WTC11 (cell line): ENCODE measurements at regions not wholly inside any gene's neighbourhood (a gene's known extent, or its start where the extent isn't known, plus 50 kb on each side); places are given as distances from the start of the nearest gene placed in this dataset.

Source experiments
- ATAC-seq: fragments of 200-7000 bp; cut with Tn5 transposase; 2 replicates; pipeline ENCODE4 v1.10.0; 2021; ENCODE audit warnings: mild to moderate bottlenecking, moderate library complexity
- CTCF ChIA-PET: fragments of 300-600 bp; sonication (Branson Sonifier 250); formaldehyde crosslinking; loops from one replicate; lab custom pipeline; 2021; ENCODE audit warnings: antibody characterized with exemption; lab: Charles Lee
- POLR2A ChIA-PET: fragments of 350-600 bp; sonication (Branson Sonifier 250); formaldehyde crosslinking; loops from one replicate; lab custom pipeline; 2021; ENCODE audit warnings: antibody characterized with exemption; lab: Charles Lee
- DNase-seq: peaks from one replicate; pipeline ENCODE4 v3.0.0; 2021; ENCODE audit warnings: low spot score
- H3K27ac Mint-ChIP-seq: 2 replicates; pipeline ENCODE4 v1.8.0; 2021; ENCODE audit warnings: mixed read lengths
- H3K27me3 Mint-ChIP-seq: 2 replicates; pipeline ENCODE4 v1.8.0; 2021; ENCODE audit warnings: low read depth, mild to moderate bottlenecking, moderate library complexity, mixed read lengths
- H3K36me3 Mint-ChIP-seq: 2 replicates; pipeline ENCODE4 v1.8.0; 2021; ENCODE audit warnings: mixed read lengths
- H3K4me1 Mint-ChIP-seq: 2 replicates; pipeline ENCODE4 v1.8.0; 2022; ENCODE audit warnings: mixed read lengths
- H3K4me3 Mint-ChIP-seq: 2 replicates; pipeline ENCODE4 v1.8.0; 2021; ENCODE audit warnings: mild to moderate bottlenecking, moderate library complexity, mixed read lengths
- H3K9me3 Mint-ChIP-seq: 2 replicates; pipeline ENCODE4 v1.8.0; 2021; ENCODE audit warnings: mixed read lengths
- ATF1 ChIP-seq: sonication (generic); formaldehyde crosslinking; IDR thresholded peaks from 2 replicates; pipeline ENCODE4 v1.8.1; 2023; ENCODE audit warnings: mild to moderate bottlenecking, moderate library complexity, missing genetic modification reagents
- ELF4 ChIP-seq: sonication (generic); formaldehyde crosslinking; IDR thresholded peaks from 2 replicates; pipeline ENCODE4 v1.8.1; 2022; ENCODE audit warnings: low read depth, mild to moderate bottlenecking, moderate library complexity, missing genetic modification reagents
- NFATC4 ChIP-seq: fragments of 250-450 bp; sonication (Bioruptor Pico); IDR thresholded peaks from 2 replicates; pipeline ENCODE4 v1.9.0; 2021; ENCODE audit warnings: mild to moderate bottlenecking
- PRRX2 ChIP-seq: fragments of 250-450 bp; sonication (Bioruptor Pico); IDR thresholded peaks from 2 replicates; pipeline ENCODE4 v1.8.0; 2021; ENCODE audit warnings: mild to moderate bottlenecking
- RELA ChIP-seq: sonication (generic); formaldehyde crosslinking; IDR thresholded peaks from 2 replicates; pipeline ENCODE4 v1.8.1; 2022; ENCODE audit warnings: missing genetic modification reagents, mild to moderate bottlenecking, borderline replicate concordance
- SOX15 ChIP-seq: fragments of 250-450 bp; sonication (Bioruptor Pico); IDR thresholded peaks from 2 replicates; pipeline ENCODE4 v1.9.0; 2021; ENCODE audit warnings: mild to moderate bottlenecking
- TCF7 ChIP-seq: sonication (generic); formaldehyde crosslinking; IDR thresholded peaks from 2 replicates; pipeline ENCODE4 v1.8.0; 2022; ENCODE audit warnings: mild to moderate bottlenecking, low read depth, missing genetic modification reagents, moderate library complexity
- ZBTB21 ChIP-seq: sonication (generic); formaldehyde crosslinking; IDR thresholded peaks from 2 replicates; pipeline ENCODE4 v1.8.1; 2023; ENCODE audit warnings: mild to moderate bottlenecking, missing genetic modification reagents, borderline replicate concordance
- TF ChIP-seq, protein P1 (sequence below): fragments of 250-450 bp; sonication (Bioruptor Pico); IDR thresholded peaks from 2 replicates; pipeline ENCODE4 v1.9.0; 2021; ENCODE audit warnings: moderate library complexity, mild to moderate bottlenecking, inconsistent platforms, borderline replicate concordance
- TF ChIP-seq, protein P2 (sequence below): sonication (generic); formaldehyde crosslinking; IDR thresholded peaks from 2 replicates; pipeline ENCODE4 v1.8.0; 2022; ENCODE audit warnings: mild to moderate bottlenecking, missing genetic modification reagents
- TF ChIP-seq, protein P3 (sequence below): sonication (generic); formaldehyde crosslinking; IDR thresholded peaks from 2 replicates; pipeline ENCODE4 v1.8.0; 2023; ENCODE audit warnings: mild to moderate bottlenecking, missing genetic modification reagents
- TF ChIP-seq, protein P4 (sequence below): sonication (generic); formaldehyde crosslinking; IDR thresholded peaks from 2 replicates; pipeline ENCODE4 v1.8.0; 2023; ENCODE audit warnings: missing genetic modification reagents
- TF ChIP-seq, protein P5 (sequence below): fragments of 250-450 bp; sonication (Bioruptor Pico); conservative IDR thresholded peaks from 2 replicates; pipeline ENCODE4 v1.9.0; 2021; ENCODE audit warnings: mild to moderate bottlenecking
- TF ChIP-seq, protein P6 (sequence below): sonication (generic); formaldehyde crosslinking; IDR thresholded peaks from 2 replicates; pipeline ENCODE4 v1.8.0; 2022; ENCODE audit warnings: mild to moderate bottlenecking, missing genetic modification reagents
- TF ChIP-seq, protein P7 (sequence below): sonication (generic); formaldehyde crosslinking; IDR thresholded peaks from 2 replicates; pipeline ENCODE4 v1.8.0; 2022; ENCODE audit warnings: missing genetic modification reagents

DNA sequence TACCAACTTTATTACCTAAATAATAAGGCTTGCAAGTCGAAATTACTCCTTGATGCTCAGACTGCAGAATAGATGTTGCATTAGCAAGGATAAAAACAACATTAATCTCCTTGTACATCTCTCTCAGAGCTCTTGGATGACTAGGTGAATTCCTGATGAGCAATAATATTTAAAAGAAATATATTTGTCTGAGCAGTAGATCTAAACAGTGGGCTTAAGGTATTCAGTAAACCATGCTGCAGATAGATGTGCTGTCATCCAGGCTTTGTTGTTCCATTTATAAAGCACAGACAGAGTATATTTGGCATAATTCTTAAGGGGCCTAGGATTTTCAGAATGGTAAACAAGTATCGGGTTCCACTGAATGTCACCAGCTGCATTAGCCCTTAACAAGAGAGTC lies 257.1 kb downstream of the TUSC7 start:
- H3K27ac Mint-ChIP-seq, result no peak overlapping the region
- TF ChIP-seq SOX15 (CRISPR knock-in tag) (no peak), TCF7 (CRISPR knock-in tag) (no peak), NFATC4 (CRISPR knock-in tag) (no peak), ZBTB21 (CRISPR knock-in tag) (no peak), ELF4 (no peak)
- TF ChIP-seq, protein P1, sequence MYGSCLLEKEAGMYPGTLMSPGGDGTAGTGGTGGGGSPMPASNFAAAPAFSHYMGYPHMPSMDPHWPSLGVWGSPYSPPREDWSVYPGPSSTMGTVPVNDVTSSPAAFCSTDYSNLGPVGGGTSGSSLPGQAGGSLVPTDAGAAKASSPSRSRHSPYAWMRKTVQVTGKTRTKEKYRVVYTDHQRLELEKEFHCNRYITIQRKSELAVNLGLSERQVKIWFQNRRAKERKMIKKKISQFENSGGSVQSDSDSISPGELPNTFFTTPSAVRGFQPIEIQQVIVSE (CRISPR knock-in tag), result no peak
- TF ChIP-seq, protein P2, sequence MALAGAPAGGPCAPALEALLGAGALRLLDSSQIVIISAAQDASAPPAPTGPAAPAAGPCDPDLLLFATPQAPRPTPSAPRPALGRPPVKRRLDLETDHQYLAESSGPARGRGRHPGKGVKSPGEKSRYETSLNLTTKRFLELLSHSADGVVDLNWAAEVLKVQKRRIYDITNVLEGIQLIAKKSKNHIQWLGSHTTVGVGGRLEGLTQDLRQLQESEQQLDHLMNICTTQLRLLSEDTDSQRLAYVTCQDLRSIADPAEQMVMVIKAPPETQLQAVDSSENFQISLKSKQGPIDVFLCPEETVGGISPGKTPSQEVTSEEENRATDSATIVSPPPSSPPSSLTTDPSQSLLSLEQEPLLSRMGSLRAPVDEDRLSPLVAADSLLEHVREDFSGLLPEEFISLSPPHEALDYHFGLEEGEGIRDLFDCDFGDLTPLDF (CRISPR knock-in tag), result no peak
- TF ChIP-seq, protein P3, sequence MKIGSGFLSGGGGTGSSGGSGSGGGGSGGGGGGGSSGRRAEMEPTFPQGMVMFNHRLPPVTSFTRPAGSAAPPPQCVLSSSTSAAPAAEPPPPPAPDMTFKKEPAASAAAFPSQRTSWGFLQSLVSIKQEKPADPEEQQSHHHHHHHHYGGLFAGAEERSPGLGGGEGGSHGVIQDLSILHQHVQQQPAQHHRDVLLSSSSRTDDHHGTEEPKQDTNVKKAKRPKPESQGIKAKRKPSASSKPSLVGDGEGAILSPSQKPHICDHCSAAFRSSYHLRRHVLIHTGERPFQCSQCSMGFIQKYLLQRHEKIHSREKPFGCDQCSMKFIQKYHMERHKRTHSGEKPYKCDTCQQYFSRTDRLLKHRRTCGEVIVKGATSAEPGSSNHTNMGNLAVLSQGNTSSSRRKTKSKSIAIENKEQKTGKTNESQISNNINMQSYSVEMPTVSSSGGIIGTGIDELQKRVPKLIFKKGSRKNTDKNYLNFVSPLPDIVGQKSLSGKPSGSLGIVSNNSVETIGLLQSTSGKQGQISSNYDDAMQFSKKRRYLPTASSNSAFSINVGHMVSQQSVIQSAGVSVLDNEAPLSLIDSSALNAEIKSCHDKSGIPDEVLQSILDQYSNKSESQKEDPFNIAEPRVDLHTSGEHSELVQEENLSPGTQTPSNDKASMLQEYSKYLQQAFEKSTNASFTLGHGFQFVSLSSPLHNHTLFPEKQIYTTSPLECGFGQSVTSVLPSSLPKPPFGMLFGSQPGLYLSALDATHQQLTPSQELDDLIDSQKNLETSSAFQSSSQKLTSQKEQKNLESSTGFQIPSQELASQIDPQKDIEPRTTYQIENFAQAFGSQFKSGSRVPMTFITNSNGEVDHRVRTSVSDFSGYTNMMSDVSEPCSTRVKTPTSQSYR (CRISPR knock-in tag), result no peak
- TF ChIP-seq, protein P4, sequence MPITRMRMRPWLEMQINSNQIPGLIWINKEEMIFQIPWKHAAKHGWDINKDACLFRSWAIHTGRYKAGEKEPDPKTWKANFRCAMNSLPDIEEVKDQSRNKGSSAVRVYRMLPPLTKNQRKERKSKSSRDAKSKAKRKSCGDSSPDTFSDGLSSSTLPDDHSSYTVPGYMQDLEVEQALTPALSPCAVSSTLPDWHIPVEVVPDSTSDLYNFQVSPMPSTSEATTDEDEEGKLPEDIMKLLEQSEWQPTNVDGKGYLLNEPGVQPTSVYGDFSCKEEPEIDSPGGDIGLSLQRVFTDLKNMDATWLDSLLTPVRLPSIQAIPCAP (CRISPR knock-in tag), result no peak
- TF ChIP-seq, protein P5, sequence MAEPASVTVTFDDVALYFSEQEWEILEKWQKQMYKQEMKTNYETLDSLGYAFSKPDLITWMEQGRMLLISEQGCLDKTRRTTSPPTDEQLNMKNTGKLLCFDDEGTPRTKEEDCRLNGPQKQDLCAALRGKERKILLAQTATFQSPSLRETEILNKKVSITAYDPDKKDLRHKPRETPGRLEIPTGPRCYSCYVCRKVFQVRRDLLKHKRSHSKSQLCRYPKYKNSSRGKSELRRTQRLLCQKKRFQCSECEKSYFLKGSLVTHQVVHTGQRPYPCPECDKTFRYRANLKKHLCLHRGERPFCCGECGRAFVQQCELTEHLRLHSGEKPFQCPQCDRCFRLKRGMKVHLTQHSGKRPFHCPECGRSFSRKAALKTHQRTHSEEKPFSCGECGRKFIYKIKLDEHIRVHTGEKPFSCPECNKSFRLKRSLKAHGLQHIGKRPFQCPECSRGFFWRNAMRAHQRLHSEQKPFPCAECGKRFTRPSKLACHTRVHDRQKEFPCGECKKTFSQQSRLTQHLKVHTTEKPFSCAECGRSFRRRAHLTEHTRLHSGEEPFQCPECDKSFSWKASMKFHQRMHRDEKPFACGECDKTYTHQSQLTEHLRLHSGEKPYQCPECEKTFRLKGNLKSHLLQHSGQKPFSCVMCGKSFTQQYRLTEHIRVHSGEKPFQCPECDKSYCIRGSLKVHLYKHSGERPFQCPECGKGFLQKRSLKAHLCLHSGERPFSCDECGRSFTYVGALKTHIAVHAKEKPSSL (CRISPR knock-in tag), result no peak
- TF ChIP-seq, all 79 proteins: peak for 0
- Mint-ChIP-seq H3K36me3 (no peaks in the 10 kb centered on the region), H3K4me1 (no peaks in the 10 kb centered on the region), H3K4me3 (no peak overlapping the region), H3K9me3 (peaks cover 18% of the 10 kb centered on the region), H3K27me3 (no peaks in the 10 kb centered on the region)
- POLR2A ChIA-PET, result no interaction called here
- DNase-seq (no peak), ATAC-seq (no peak)
- CTCF ChIA-PET, result no interaction called here

DNA sequence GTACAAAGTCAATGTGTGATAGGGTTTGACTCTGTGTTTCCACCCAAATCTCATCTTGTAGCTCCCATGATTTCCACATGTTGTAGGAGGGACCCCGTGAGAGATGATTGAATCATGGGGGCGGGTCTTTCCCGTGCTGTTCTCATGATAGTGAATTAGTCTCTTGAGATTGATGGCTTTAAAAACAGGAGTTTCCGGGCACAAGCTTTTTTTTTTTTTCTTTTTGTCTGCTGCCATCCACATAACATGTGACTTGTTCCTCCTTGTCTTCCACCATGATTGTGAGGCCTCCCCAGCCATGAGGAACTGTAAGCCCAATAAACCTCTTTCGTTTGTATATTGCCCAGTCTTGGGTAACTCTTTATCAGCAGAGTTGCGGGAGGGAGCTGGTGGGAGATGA lies 259.6 kb downstream of the TUSC7 start:
- ATAC-seq (no peak), DNase-seq (no peak)
- no peak overlapping the region for H3K27ac Mint-ChIP-seq
- peaks cover 7% of the 10 kb centered on the region; the same call in 1 of the 2 replicates for H3K4me1 Mint-ChIP-seq
- POLR2A ChIA-PET, result no interaction called here
- H3K36me3 Mint-ChIP-seq, result no peaks in the 10 kb centered on the region
- TF ChIP-seq, protein P6, sequence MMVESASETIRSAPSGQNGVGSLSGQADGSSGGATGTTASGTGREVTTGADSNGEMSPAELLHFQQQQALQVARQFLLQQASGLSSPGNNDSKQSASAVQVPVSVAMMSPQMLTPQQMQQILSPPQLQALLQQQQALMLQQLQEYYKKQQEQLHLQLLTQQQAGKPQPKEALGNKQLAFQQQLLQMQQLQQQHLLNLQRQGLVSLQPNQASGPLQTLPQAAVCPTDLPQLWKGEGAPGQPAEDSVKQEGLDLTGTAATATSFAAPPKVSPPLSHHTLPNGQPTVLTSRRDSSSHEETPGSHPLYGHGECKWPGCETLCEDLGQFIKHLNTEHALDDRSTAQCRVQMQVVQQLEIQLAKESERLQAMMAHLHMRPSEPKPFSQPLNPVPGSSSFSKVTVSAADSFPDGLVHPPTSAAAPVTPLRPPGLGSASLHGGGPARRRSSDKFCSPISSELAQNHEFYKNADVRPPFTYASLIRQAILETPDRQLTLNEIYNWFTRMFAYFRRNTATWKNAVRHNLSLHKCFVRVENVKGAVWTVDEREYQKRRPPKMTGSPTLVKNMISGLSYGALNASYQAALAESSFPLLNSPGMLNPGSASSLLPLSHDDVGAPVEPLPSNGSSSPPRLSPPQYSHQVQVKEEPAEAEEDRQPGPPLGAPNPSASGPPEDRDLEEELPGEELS, result no peak
- TF ChIP-seq PRRX2 (CRISPR knock-in tag) (no peak), ATF1 (CRISPR knock-in tag) (no peak)
- no peaks in the 10 kb centered on the region for H3K27me3 Mint-ChIP-seq
- peaks cover 18% of the 10 kb centered on the region for H3K9me3 Mint-ChIP-seq
- no peak overlapping the region for H3K4me3 Mint-ChIP-seq
- CTCF ChIA-PET, result no interaction called here

DNA sequence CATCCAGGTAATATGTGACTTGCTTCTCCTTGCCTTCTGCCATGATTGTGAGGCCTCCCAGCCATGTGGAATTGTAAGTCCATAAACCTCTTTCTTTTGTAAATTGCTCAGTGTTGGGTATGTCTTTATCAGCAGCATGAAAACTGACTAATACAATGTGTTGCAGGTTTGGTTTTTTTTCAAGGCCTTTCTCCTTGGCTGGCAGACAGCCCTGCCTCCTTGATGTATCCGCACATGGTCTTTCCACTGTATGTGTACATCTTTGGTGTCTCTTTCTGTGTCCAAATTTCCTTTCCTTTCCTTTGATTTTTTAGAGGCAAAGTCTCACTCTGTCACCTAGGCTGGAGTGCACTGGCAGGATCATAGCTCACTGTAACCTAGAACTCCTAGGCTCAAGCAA lies 260.1 kb downstream of the TUSC7 start:
- Mint-ChIP-seq H3K27ac (no peak overlapping the region), H3K9me3 (peaks cover 18% of the 10 kb centered on the region), H3K36me3 (no peaks in the 10 kb centered on the region), H3K27me3 (no peaks in the 10 kb centered on the region), H3K4me1 (peaks cover 7% of the 10 kb centered on the region; the same call in 1 of the 2 replicates), H3K4me3 (no peak overlapping the region)
- ChIA-PET POLR2A (no interaction called here), CTCF (no interaction called here)
- DNase-seq, result no peak
- no peak for ATAC-seq
- TF ChIP-seq, protein P7, sequence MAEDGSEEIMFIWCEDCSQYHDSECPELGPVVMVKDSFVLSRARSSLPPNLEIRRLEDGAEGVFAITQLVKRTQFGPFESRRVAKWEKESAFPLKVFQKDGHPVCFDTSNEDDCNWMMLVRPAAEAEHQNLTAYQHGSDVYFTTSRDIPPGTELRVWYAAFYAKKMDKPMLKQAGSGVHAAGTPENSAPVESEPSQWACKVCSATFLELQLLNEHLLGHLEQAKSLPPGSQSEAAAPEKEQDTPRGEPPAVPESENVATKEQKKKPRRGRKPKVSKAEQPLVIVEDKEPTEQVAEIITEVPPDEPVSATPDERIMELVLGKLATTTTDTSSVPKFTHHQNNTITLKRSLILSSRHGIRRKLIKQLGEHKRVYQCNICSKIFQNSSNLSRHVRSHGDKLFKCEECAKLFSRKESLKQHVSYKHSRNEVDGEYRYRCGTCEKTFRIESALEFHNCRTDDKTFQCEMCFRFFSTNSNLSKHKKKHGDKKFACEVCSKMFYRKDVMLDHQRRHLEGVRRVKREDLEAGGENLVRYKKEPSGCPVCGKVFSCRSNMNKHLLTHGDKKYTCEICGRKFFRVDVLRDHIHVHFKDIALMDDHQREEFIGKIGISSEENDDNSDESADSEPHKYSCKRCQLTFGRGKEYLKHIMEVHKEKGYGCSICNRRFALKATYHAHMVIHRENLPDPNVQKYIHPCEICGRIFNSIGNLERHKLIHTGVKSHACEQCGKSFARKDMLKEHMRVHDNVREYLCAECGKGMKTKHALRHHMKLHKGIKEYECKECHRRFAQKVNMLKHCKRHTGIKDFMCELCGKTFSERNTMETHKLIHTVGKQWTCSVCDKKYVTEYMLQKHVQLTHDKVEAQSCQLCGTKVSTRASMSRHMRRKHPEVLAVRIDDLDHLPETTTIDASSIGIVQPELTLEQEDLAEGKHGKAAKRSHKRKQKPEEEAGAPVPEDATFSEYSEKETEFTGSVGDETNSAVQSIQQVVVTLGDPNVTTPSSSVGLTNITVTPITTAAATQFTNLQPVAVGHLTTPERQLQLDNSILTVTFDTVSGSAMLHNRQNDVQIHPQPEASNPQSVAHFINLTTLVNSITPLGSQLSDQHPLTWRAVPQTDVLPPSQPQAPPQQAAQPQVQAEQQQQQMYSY (CRISPR knock-in tag), result no peak
- TF ChIP-seq RELA (CRISPR knock-in tag), result no peak
